Glutamatergic neuron (in vitro differentiated cells): ENCODE measurements at regions not wholly inside any gene's neighbourhood (a gene's known extent, or its start where the extent isn't known, plus 50 kb on each side); places are given as distances from the start of the nearest gene placed in this dataset.

Experiments used
- DNase-seq: peaks from one replicate; pipeline ENCODE4 v3.0.0; 2022
- H3K27ac Mint-ChIP-seq: one replicate; pipeline ENCODE4 v1.8.0; 2020; ENCODE audit warnings: mild to moderate bottlenecking, mixed read lengths, inconsistent platforms; ENCODE audit not compliant: unreplicated experiment
- H3K27me3 Mint-ChIP-seq: one replicate; pipeline ENCODE4 v1.8.0; 2020; ENCODE audit warnings: mild to moderate bottlenecking, moderate library complexity, mixed read lengths, inconsistent platforms; ENCODE audit not compliant: unreplicated experiment
- H3K36me3 Mint-ChIP-seq: one replicate; pipeline ENCODE4 v1.8.0; 2020; ENCODE audit warnings: mild to moderate bottlenecking, mixed read lengths, inconsistent platforms; ENCODE audit not compliant: unreplicated experiment
- H3K4me1 Mint-ChIP-seq: one replicate; pipeline ENCODE4 v1.8.0; 2020; ENCODE audit warnings: mild to moderate bottlenecking, low read depth, mixed read lengths, inconsistent platforms; ENCODE audit not compliant: unreplicated experiment
- H3K4me3 Mint-ChIP-seq: one replicate; pipeline ENCODE4 v1.8.0; 2020; ENCODE audit warnings: mild to moderate bottlenecking, mixed read lengths, inconsistent platforms; ENCODE audit not compliant: unreplicated experiment
- H3K9me3 Mint-ChIP-seq: one replicate; pipeline ENCODE4 v1.8.0; 2020; ENCODE audit warnings: mild to moderate bottlenecking, moderate library complexity, mixed read lengths, inconsistent platforms; ENCODE audit not compliant: unreplicated experiment
- CTCF ChIP-seq: fragments of 200-600 bp; sonication (generic); IDR thresholded peaks from one replicate; pipeline ENCODE4 v1.5.0; 2021; ENCODE audit not compliant: partially characterized antibody, unreplicated experiment

- DNase-seq = no peak
- no peak for TF ChIP-seq CTCF
- no peak overlapping the region for H3K4me3 Mint-ChIP-seq
Measured at GRCh38 chr10:4590807-4591206, 235.2 kb upstream of the AKR1E2 start.

DNA sequence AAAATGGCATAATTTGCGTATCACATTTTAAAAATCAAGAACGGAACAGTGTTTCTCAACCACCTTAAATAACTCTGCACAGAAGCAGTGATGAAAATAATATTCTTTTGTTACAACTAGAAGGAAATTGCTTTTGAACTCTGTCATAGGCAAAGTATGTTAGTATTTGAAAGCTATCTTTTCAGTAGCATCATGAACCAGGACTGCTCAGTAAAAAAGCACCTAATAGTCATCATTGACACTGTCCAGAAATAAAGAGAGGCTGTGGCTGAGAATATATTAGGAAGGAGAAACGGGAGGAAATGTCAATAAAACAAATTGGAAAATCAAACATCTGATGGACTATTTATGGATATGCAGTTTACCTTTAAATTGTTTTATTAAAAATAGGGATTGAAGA, 237.2 kb upstream of the AKR1E2 start:
- H3K4me1 Mint-ChIP-seq = peaks cover 9% of the 10 kb centered on the region
- no peaks in the 10 kb centered on the region for H3K36me3 Mint-ChIP-seq
- no peak overlapping the region for H3K27ac Mint-ChIP-seq
- H3K27me3 Mint-ChIP-seq = no peaks in the 10 kb centered on the region
- no peak overlapping the region for H3K4me3 Mint-ChIP-seq
- TF ChIP-seq CTCF = no peak
- H3K9me3 Mint-ChIP-seq = no peaks in the 10 kb centered on the region
- no peak for DNase-seq

More at GRCh38 chr10:4590807-4591206, 235.2 kb upstream of the AKR1E2 start:
- no peak overlapping the region for H3K27ac Mint-ChIP-seq
- H3K9me3 Mint-ChIP-seq = no peaks in the 10 kb centered on the region
- H3K36me3 Mint-ChIP-seq = no peaks in the 10 kb centered on the region
- H3K4me1 Mint-ChIP-seq = peaks cover 5% of the 10 kb centered on the region
- no peaks in the 10 kb centered on the region for H3K27me3 Mint-ChIP-seq

- peaks cover 2% of the 10 kb centered on the region for H3K9me3 Mint-ChIP-seq
- no peak for DNase-seq
- peaks cover 9% of the 10 kb centered on the region for H3K4me1 Mint-ChIP-seq
- no peak for TF ChIP-seq CTCF
- H3K27me3 Mint-ChIP-seq = no peaks in the 10 kb centered on the region
- no peak overlapping the region for H3K27ac Mint-ChIP-seq
- H3K36me3 Mint-ChIP-seq = no peaks in the 10 kb centered on the region
- H3K4me3 Mint-ChIP-seq = no peak overlapping the region
Measured at GRCh38 chr10:4587466-4587865, 238.5 kb upstream of the AKR1E2 start.

GRCh38 chr10:4586776-4587175, 239.2 kb upstream of the AKR1E2 start:
- no peak for DNase-seq
- Mint-ChIP-seq H3K9me3 (peaks cover 2% of the 10 kb centered on the region), H3K4me1 (peaks cover 9% of the 10 kb centered on the region), H3K4me3 (no peak overlapping the region), H3K27ac (no peak overlapping the region), H3K27me3 (no peaks in the 10 kb centered on the region), H3K36me3 (no peaks in the 10 kb centered on the region)
- no peak for TF ChIP-seq CTCF

DNA sequence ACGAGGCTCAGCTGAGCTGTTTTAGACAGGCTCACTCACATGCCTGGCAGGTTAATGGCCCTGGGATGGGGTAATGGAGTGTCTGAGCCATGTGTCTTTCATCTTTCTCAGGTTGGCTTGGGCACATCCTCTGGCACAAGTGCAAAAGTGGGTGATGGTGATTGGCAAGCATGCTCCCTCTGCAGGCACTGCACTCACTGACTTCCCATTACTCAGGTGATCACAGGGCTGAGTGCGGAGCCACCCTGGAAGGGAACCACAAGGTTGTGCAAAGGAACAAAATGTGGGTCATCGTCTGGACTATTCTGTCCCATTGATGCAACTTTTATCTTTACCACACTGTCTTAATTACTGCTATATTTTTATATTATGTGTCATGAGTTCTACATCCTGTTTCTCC, 244.1 kb upstream of the AKR1E2 start:
- Mint-ChIP-seq H3K4me3 (no peak overlapping the region), H3K27ac (no peak overlapping the region)

More for the DNA sequence above, 244.1 kb upstream of the AKR1E2 start:
- H3K27me3 Mint-ChIP-seq = no peaks in the 10 kb centered on the region
- no peak for DNase-seq
- H3K4me1 Mint-ChIP-seq = peaks cover 4% of the 10 kb centered on the region
- TF ChIP-seq CTCF = no peak
- H3K36me3 Mint-ChIP-seq = no peaks in the 10 kb centered on the region
- H3K9me3 Mint-ChIP-seq = peaks cover 2% of the 10 kb centered on the region
